ENCODE measurements at regions not wholly inside any gene's neighbourhood (a gene's known extent, or its start where the extent isn't known, plus 50 kb on each side); places are given as distances from the start of the nearest gene placed in this dataset.

- Histone ChIP-seq H3K36me3 (ENCODE audit: control insufficient read depth in 4 of 4, insufficient read depth in 3 of 4, low read depth in 1 of 4, low read length in 3 of 4) (no peaks in the 10 kb centered on the region), H3K9me3 (ENCODE audit: control insufficient read depth in 4 of 4, low read length in 3 of 4) (no peaks in the 10 kb centered on the region), H3K27me3 (ENCODE audit: control insufficient read depth in 4 of 4, insufficient read depth in 4 of 4, low read length in 3 of 4) (no peaks in the 10 kb centered on the region), H3K9ac (ENCODE audit: low read depth in 1 of 2, low read length in 2 of 2) (no peak overlapping the region), H3K4me3 (ENCODE audit: low read depth in 1 of 3, low read length in 3 of 3) (no peak overlapping the region), H3K4me1 (ENCODE audit: control insufficient read depth in 4 of 4, insufficient read depth in 4 of 4, low read length in 3 of 4) (no peaks in the 10 kb centered on the region), H3K27ac (ENCODE audit: low read depth in 1 of 2, low read length in 2 of 2) (no peak overlapping the region)
- no peak for TF ChIP-seq MAX (IDR thresholded peaks at IDR 0.05)
- TF ChIP-seq ATF3 (IDR thresholded peaks at IDR 0.05), result no peak
- TF ChIP-seq JUND (IDR thresholded peaks at IDR 0.05), result no peak
- no peak for TF ChIP-seq GABPA (IDR thresholded peaks at IDR 0.05 in 1 of 2, conservative IDR thresholded peaks at IDR 0.05 in 1 of 2)
- no peak for TF ChIP-seq RAD21 (IDR thresholded peaks at IDR 0.05)
- no peak for TF ChIP-seq SP1 (IDR thresholded peaks at IDR 0.05)
- no peak for TF ChIP-seq HNF4A (conservative IDR thresholded peaks at IDR 0.05)
- no peak for TF ChIP-seq FOXA1 (IDR thresholded peaks at IDR 0.05)
- no peak for TF ChIP-seq NR2F2 (IDR thresholded peaks at IDR 0.05)
- no peak for TF ChIP-seq RXRA (IDR thresholded peaks at IDR 0.05)
- no peak for TF ChIP-seq TAF1 (conservative IDR thresholded peaks at IDR 0.05)
- no peak for TF ChIP-seq ZBTB33 (IDR thresholded peaks at IDR 0.05)
- TF ChIP-seq YY1 (IDR thresholded peaks at IDR 0.05), result no peak
- TF ChIP-seq EGR1 (IDR thresholded peaks at IDR 0.05; ENCODE audit: low read depth in 2 of 2), result no peak
- no peak for TF ChIP-seq HNF4G (IDR thresholded peaks at IDR 0.05)
- TF ChIP-seq REST (IDR thresholded peaks at IDR 0.05), result no peak
- DNase-seq (ENCODE audit: low spot score), result no peak
- 86% methylated on average over 5 of the region's 5 CpGs for WGBS
Measured at GRCh38 chr18:61953641-61954040, 60.8 kb upstream of the RNF152 start.

GRCh38 chr18:61953161-61953560 lies 60.4 kb upstream of the RNF152 start:
- H3K4me3 ChIP-seq (ENCODE audit: low read depth in 1 of 3, low read length in 3 of 3), result no peak overlapping the region
- H3K9me3 ChIP-seq (ENCODE audit: control insufficient read depth in 4 of 4, low read length in 3 of 4), result no peaks in the 10 kb centered on the region
- H3K4me1 ChIP-seq (ENCODE audit: control insufficient read depth in 4 of 4, insufficient read depth in 4 of 4, low read length in 3 of 4), result no peaks in the 10 kb centered on the region
- no peaks in the 10 kb centered on the region for H3K27me3 ChIP-seq (ENCODE audit: control insufficient read depth in 4 of 4, insufficient read depth in 4 of 4, low read length in 3 of 4)
- TF ChIP-seq RAD21 (IDR thresholded peaks at IDR 0.05) (no peak), SP1 (IDR thresholded peaks at IDR 0.05) (no peak), YY1 (IDR thresholded peaks at IDR 0.05) (no peak), EGR1 (IDR thresholded peaks at IDR 0.05; ENCODE audit: low read depth in 2 of 2) (no peak), CTCF (IDR thresholded peaks at IDR 0.05; ENCODE audit: low read depth, low read length, missing input control) (no peak), TAF1 (conservative IDR thresholded peaks at IDR 0.05) (no peak), FOXA1 (IDR thresholded peaks at IDR 0.05) (no peak), NR2F2 (IDR thresholded peaks at IDR 0.05) (no peak), HNF4G (IDR thresholded peaks at IDR 0.05) (no peak), RXRA (IDR thresholded peaks at IDR 0.05) (no peak), ATF3 (IDR thresholded peaks at IDR 0.05) (no peak), GABPA (IDR thresholded peaks at IDR 0.05 in 1 of 2, conservative IDR thresholded peaks at IDR 0.05 in 1 of 2) (no peak), FOXA2 (IDR thresholded peaks at IDR 0.05) (no peak)
- DNase-seq (ENCODE audit: low spot score), result no peak
- no peak overlapping the region for H3K9ac ChIP-seq (ENCODE audit: low read depth in 1 of 2, low read length in 2 of 2)
- no peak overlapping the region for H3K27ac ChIP-seq (ENCODE audit: low read depth in 1 of 2, low read length in 2 of 2)
- 87% methylated on average over 5 of the region's 5 CpGs for WGBS
- no peaks in the 10 kb centered on the region for H3K36me3 ChIP-seq (ENCODE audit: control insufficient read depth in 4 of 4, insufficient read depth in 3 of 4, low read depth in 1 of 4, low read length in 3 of 4)
